HL-60 (cell line): ENCODE measurements at regions not wholly inside any gene's neighbourhood (a gene's known extent, or its start where the extent isn't known, plus 50 kb on each side); places are given as distances from the start of the nearest gene placed in this dataset.
"Not testable (repeated sequence)": the region's sequence is repeated elsewhere in the genome, so short reads cannot be mapped to it uniquely, and the experiment has no call there.

Experiments used
- CTCF ChIP-seq: IDR thresholded peaks from one replicate; pipeline ENCODE4 v1.5.1; 2011; ENCODE audit warnings: low read length, control low read depth, inconsistent platforms; ENCODE audit not compliant: insufficient read depth
- POLR2AphosphoS5 ChIP-seq: IDR thresholded peaks from 2 replicates; pipeline ENCODE4 v1.6.1; 2012; ENCODE audit warnings: low read depth

GRCh38 chr12:92406404-92407070, 260.9 kb upstream of the BTG1 start:
- TF ChIP-seq CTCF, POLR2AphosphoS5: not testable (repeated sequence)
